ENCODE measurements at regions not wholly inside any gene's neighbourhood (a gene's known extent, or its start where the extent isn't known, plus 50 kb on each side); places are given as distances from the start of the nearest gene placed in this dataset.

GRCh38 chr11:127931803-127932202 is 655.6 kb downstream of the ETS1 start:
- no peak overlapping the region for H3K27ac ChIP-seq
- no peaks in the 10 kb centered on the region for H3K36me3 ChIP-seq
- DNase-seq (no peak), ATAC-seq (no peak), FAIRE-seq (no peak)
- H3K4me3 ChIP-seq, result no peak overlapping the region
- H3K27me3 ChIP-seq, result no peaks in the 10 kb centered on the region
- H3K4me1 ChIP-seq, result no peaks in the 10 kb centered on the region
- no peak for TF ChIP-seq CTCF (IDR thresholded peaks at IDR 0.05)
- intact Hi-C loops (cut with DNase I), result no loop called here
- no peaks in the 10 kb centered on the region for H3K9me3 ChIP-seq
- WGBS, 2 donors, result 64 to 80% methylated on average over 7 of the region's 7 CpGs

- WGBS, 2 donors, result 74 to 75% methylated on average over 8 of the region's 8 CpGs
- peak in 4 of 6 donors; percentile 9 to 55 (median 27) for DNase-seq
- H3K9me3 ChIP-seq, result no peaks in the 10 kb centered on the region
- no peak overlapping the region for H3K4me3 ChIP-seq
- intact Hi-C loops (cut with DNase I), result no loop called here
- no peak for TF ChIP-seq CTCF (IDR thresholded peaks at IDR 0.05)
- no peak for ATAC-seq
- H3K36me3 ChIP-seq, result no peaks in the 10 kb centered on the region
- no peaks in the 10 kb centered on the region for H3K27me3 ChIP-seq
- no peak overlapping the region for H3K27ac ChIP-seq
- no peaks in the 10 kb centered on the region for H3K4me1 ChIP-seq
- FAIRE-seq, result no peak
These were observed 660.6 kb downstream of the ETS1 start for GRCh38 chr11:127926721-127927120.

GRCh38 chr11:127925475-127925874 is 661.9 kb downstream of the ETS1 start:
- no peak for TF ChIP-seq CTCF (IDR thresholded peaks at IDR 0.05)
- intact Hi-C loops (cut with DNase I), result no loop called here
- WGBS, 2 donors, result 48 to 57% methylated on average over 4 of the region's 4 CpGs
- Histone ChIP-seq H3K4me1 (no peaks in the 10 kb centered on the region), H3K27ac (no peak overlapping the region), H3K36me3 (no peaks in the 10 kb centered on the region), H3K9me3 (no peaks in the 10 kb centered on the region), H3K27me3 (no peaks in the 10 kb centered on the region), H3K4me3 (no peak overlapping the region)
- FAIRE-seq, result no peak
- no peak for DNase-seq
- ATAC-seq, result no peak

GRCh38 chr11:127919206-127920000 is 668.0 kb downstream of the ETS1 start:
- H3K36me3 ChIP-seq, result no peaks in the 10 kb centered on the region
- no peak for TF ChIP-seq CTCF (IDR thresholded peaks at IDR 0.05)
- no peaks in the 10 kb centered on the region for H3K4me1 ChIP-seq
- H3K9me3 ChIP-seq, result no peaks in the 10 kb centered on the region
- WGBS, 2 donors, result 79 to 88% methylated on average over 2 of the region's 2 CpGs
- peak in 1 of 4 donors; percentile 15 for ATAC-seq
- no peaks in the 10 kb centered on the region for H3K27me3 ChIP-seq
- H3K4me3 ChIP-seq, result no peak overlapping the region
- DNase-seq, result no peak
- intact Hi-C loops (cut with DNase I), result no loop called here
- no peak overlapping the region for H3K27ac ChIP-seq
- FAIRE-seq, result no peak

GRCh38 chr11:127902382-127902781 is 685.0 kb downstream of the ETS1 start:
- no peak overlapping the region for H3K27ac ChIP-seq
- H3K36me3 ChIP-seq, result no peaks in the 10 kb centered on the region
- H3K4me1 ChIP-seq, result no peaks in the 10 kb centered on the region
- TF ChIP-seq CTCF (IDR thresholded peaks at IDR 0.05), result no peak
- intact Hi-C loops (cut with DNase I), result no loop called here
- no peaks in the 10 kb centered on the region for H3K9me3 ChIP-seq
- no peak overlapping the region for H3K4me3 ChIP-seq
- ATAC-seq (no peak), DNase-seq (no peak), FAIRE-seq (no peak)
- no peaks in the 10 kb centered on the region for H3K27me3 ChIP-seq

Measured in pancreas (tissue), 10 donors.